Psoas muscle (tissue), 7 donors: ENCODE measurements at regions not wholly inside any gene's neighbourhood (a gene's known extent, or its start where the extent isn't known, plus 50 kb on each side); places are given as distances from the start of the nearest gene placed in this dataset.
"Not testable (repeated sequence)": the region's sequence is repeated elsewhere in the genome, so short reads cannot be mapped to it uniquely, and the experiment has no call there.

Experiments used
- ATAC-seq, 4 donors: fragments of 200-7000 bp; cut with Tn5 transposase; one replicate each; pipeline ENCODE4 v1.9.1; 2020; ENCODE audit warnings: moderate library complexity in 3 of 4, mild to moderate bottlenecking in 2 of 4
- DNase-seq, 2 donors: peaks; one replicate each; pipeline ENCODE4 v3.0.0-alpha.2; 2020
- H3K27ac ChIP-seq: fragments of 200-600 bp; one replicate; pipeline ENCODE4 v1.8.0; 2022
- H3K27me3 ChIP-seq, 3 donors: fragments of 200-600 bp in 1 of 3; one replicate each; pipeline versions ENCODE4 v1.6.1 to v1.8.0; 2013 to 2022; ENCODE audit warnings: low read length in 2 of 3, mild to moderate bottlenecking in 2 of 3, moderate library complexity in 1 of 3; ENCODE audit not compliant: insufficient read depth in 3 of 3
- H3K36me3 ChIP-seq, 2 donors: fragments of 200-600 bp in 1 of 2; one replicate each; pipeline versions ENCODE4 v1.6.1 to v1.8.0; 2013 to 2022; ENCODE audit warnings: low read depth in 1 of 2, mild to moderate bottlenecking in 1 of 2, moderate library complexity in 1 of 2; ENCODE audit not compliant: insufficient read depth in 1 of 2
- H3K4me1 ChIP-seq: fragments of 200-600 bp; one replicate; pipeline ENCODE4 v1.8.0; 2022
- H3K4me3 ChIP-seq: fragments of 200-600 bp; one replicate; pipeline ENCODE4 v1.8.0; 2022; ENCODE audit warnings: mild to moderate bottlenecking
- H3K9me3 ChIP-seq: fragments of 200-600 bp; one replicate; pipeline ENCODE4 v1.8.0; 2022
- WGBS, 3 donors: extraction: QIAGEN DNeasy Blood & Tissue Kit; methylation state at CpG; one replicate each; pipeline versions ENCODE4 v1.1.6 to v1.1.7; 2013; 5-methylcytosine and 5-hydroxymethylcytosine counted together
- intact Hi-C, 2 donors: fragments of 100-400 bp; cut with DNase I; formaldehyde crosslinking; loops; one replicate each; pipeline versions ENCODE4 v1.11.0 to v1.14.2; 2022
- TF ChIP-seq, protein P1 (sequence below): fragments of 200-600 bp; IDR thresholded peaks from one replicate; pipeline ENCODE4 v1.8.0; 2022; ENCODE audit warnings: antibody characterized with exemption
- donor health status: healthy with polysubstance abuse.
- donor health status: DM: no; HTN: no; CAD: no; lungs with moderate emphysema.
- donor health status: Bipolar disorder and iron deficiency.
- donor health status: healthy.
- donor health status: DM: yes; HTN: yes; CAD: no.
- donor health status: DM: no; HTN: no; CAD: no.
- donor health status: DM: yes; HTN: yes; CAD: no.

DNA sequence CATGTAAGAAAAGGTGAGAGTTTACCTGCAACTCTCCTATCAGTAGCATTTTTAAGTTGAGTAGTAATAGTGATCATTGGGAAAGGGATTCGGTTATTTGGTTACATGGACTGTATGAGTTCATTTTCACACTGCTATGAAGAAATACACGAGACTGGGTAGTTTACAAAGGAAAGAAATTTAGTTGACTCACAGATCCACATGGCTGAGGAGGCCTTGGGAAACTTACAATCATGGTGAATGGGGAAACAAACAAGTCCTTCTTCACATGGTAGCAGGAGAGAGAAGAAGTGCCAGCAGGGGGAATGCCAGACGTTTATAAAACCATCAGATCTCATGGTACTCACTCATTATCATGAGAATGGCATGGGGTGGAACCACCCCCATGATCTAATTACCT is 59.3 kb upstream of the FBXO28 start:
- no peaks in the 10 kb centered on the region for H3K36me3 ChIP-seq
- H3K4me1 ChIP-seq: no peaks in the 10 kb centered on the region
- ATAC-seq: no peak
- TF ChIP-seq, protein P1, sequence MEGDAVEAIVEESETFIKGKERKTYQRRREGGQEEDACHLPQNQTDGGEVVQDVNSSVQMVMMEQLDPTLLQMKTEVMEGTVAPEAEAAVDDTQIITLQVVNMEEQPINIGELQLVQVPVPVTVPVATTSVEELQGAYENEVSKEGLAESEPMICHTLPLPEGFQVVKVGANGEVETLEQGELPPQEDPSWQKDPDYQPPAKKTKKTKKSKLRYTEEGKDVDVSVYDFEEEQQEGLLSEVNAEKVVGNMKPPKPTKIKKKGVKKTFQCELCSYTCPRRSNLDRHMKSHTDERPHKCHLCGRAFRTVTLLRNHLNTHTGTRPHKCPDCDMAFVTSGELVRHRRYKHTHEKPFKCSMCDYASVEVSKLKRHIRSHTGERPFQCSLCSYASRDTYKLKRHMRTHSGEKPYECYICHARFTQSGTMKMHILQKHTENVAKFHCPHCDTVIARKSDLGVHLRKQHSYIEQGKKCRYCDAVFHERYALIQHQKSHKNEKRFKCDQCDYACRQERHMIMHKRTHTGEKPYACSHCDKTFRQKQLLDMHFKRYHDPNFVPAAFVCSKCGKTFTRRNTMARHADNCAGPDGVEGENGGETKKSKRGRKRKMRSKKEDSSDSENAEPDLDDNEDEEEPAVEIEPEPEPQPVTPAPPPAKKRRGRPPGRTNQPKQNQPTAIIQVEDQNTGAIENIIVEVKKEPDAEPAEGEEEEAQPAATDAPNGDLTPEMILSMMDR: no peak
- 59 to 69% (median 64%) methylated on average over 3 of the region's 3 CpGs for WGBS, 3 donors
- H3K9me3 ChIP-seq: no peaks in the 10 kb centered on the region
- no peak overlapping the region for H3K27ac ChIP-seq
- no peak overlapping the region for H3K4me3 ChIP-seq
- DNase-seq: no peak
- no peaks in the 10 kb centered on the region for H3K27me3 ChIP-seq
- intact Hi-C loops: loop anchor here in 1 of 2 donors (10.0 kb wide), 1 partner anchor 360 kb away; no protein-coding TSS in a partner anchor

DNA sequence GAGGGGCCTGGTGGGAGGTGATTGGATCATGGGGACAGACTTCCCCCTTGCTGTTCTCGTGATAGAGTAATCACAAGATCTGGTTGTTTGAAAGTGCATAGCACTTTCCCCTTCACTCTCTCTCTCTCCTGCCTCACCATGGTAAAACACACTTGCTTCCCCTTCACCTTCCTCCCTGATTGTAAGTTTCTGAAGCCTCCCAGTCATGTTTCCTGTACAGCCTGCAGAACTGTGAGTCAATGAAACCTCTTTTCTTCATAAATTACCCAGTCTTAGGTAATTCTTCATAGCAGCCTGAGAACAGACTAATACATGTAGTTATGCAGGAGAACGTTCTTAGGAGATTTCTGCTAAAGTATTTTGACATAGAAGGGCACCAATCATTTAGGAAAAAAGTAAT is 59.9 kb upstream of the FBXO28 start:
- intact Hi-C loops: loop anchor here in 1 of 2 donors (10.0 kb wide), 1 partner anchor 359 kb away; no protein-coding TSS in a partner anchor
- Histone ChIP-seq H3K27me3 (no peaks in the 10 kb centered on the region), H3K9me3 (no peaks in the 10 kb centered on the region), H3K4me1 (no peaks in the 10 kb centered on the region), H3K27ac (no peak overlapping the region), H3K4me3 (no peak overlapping the region), H3K36me3 (no peaks in the 10 kb centered on the region)
- ATAC-seq: no peak
- no peak for DNase-seq
- 57 to 69% (median 58%) methylated on average over 2 of the region's 2 CpGs for WGBS, 3 donors
- TF ChIP-seq, protein P1: no peak

DNA sequence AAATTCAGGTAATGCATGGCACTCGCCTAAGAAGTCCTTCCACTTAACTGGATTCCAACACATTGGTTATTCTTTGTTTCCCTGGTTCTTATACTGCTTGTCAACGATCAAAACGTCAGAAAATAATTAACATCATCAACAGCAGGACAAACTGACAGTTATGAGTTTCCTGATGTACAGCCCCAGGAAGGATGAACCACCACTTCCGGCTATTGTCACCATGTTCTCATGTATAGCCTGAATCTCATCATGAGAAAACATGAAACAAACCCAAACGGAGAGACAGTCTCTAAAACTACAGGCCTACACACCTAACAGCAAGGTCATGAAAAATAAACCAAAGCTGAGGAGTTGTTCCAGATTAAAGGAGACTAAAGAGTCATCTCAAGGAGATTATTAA is 60.5 kb upstream of the FBXO28 start:
- ATAC-seq (no peak), DNase-seq (no peak)
- no peak overlapping the region for H3K4me3 ChIP-seq
- WGBS, 3 donors: 58 to 67% (median 64%) methylated on average over 5 of the region's 5 CpGs
- intact Hi-C loops: loop anchor here in 1 of 2 donors (10.0 kb wide), 1 partner anchor 359 kb away; no protein-coding TSS in a partner anchor
- H3K9me3 ChIP-seq: no peaks in the 10 kb centered on the region
- H3K27me3 ChIP-seq: no peaks in the 10 kb centered on the region
- no peak overlapping the region for H3K27ac ChIP-seq
- TF ChIP-seq, protein P1: no peak
- no peaks in the 10 kb centered on the region for H3K4me1 ChIP-seq
- H3K36me3 ChIP-seq: no peaks in the 10 kb centered on the region

DNA sequence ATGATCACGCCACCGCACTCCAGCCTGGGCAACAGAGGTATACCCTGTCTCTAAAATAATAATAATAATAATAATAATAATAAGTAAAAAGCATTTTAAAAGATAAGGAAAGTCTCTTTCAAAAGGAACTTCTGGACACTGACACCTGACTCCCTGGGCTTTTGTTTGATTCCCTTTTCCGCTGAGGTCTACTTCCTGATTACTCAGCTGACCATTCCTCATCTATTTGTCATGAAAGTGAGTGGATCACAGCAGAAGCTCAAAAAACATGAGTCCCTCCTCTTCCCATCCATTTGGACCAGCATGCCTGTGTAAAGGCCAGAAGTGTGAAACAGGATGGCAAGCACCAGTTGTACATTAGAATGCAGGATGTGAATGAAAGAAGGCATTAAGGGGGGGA is 61.1 kb upstream of the FBXO28 start:
- intact Hi-C loops: loop anchor here in 1 of 2 donors (10.0 kb wide), 1 partner anchor 358 kb away; no protein-coding TSS in a partner anchor
- H3K27ac ChIP-seq: no peak overlapping the region
- ATAC-seq: no peak
- TF ChIP-seq, protein P1: no peak
- H3K4me3 ChIP-seq: no peak overlapping the region
- no peaks in the 10 kb centered on the region for H3K9me3 ChIP-seq
- DNase-seq: no peak
- no peaks in the 10 kb centered on the region for H3K27me3 ChIP-seq
- H3K36me3 ChIP-seq: no peaks in the 10 kb centered on the region
- 57 to 87% (median 86%) methylated on average over 3 of the region's 3 CpGs for WGBS, 3 donors
- H3K4me1 ChIP-seq: no peaks in the 10 kb centered on the region

DNA sequence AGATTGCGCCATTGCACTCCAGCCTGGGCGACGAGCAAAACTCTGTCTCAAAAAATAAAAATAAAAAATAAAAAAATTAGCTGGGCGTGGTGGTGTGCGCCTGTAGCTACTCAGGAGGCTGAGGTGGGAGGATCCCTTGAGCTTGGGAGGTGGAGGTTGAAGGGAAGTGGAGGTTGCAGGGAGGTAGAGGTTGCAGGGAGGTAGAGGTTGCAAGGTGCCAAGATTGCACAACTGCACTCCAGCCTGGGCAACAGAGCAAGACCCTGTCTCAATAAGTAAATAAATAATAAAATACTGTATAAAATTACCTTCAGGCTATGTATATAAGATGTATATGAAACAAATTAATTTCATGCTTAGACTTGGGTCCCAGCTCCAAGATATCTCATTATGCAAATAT is 62.1 kb upstream of the FBXO28 start:
- H3K4me3 ChIP-seq, H3K36me3 ChIP-seq, H3K4me1 ChIP-seq, DNase-seq, H3K27me3 ChIP-seq, ATAC-seq, H3K9me3 ChIP-seq, H3K27ac ChIP-seq: not testable (repeated sequence)
- intact Hi-C loops: loop anchor here (2.0 to 10.0 kb wide), 2 partner anchors 353 to 357 kb away; no protein-coding TSS in a partner anchor
- WGBS, 3 donors: 84 to 89% (median 88%) methylated on average over 5 of the region's 5 CpGs
